ENCODE measurements at regions not wholly inside any gene's neighbourhood (a gene's known extent, or its start where the extent isn't known, plus 50 kb on each side); places are given as distances from the start of the nearest gene placed in this dataset.

GRCh38 chr7:46850563-46851330, 731.2 kb downstream of the TNS3 start:
- no peak overlapping the region for H3K4me3 ChIP-seq (ENCODE audit: low read length)
- no peaks in the 10 kb centered on the region for H3K27me3 ChIP-seq (ENCODE audit: insufficient read depth, low read length)
- H3K36me3 ChIP-seq (ENCODE audit: insufficient read depth, low read length): no peaks in the 10 kb centered on the region
- H3K4me1 ChIP-seq (ENCODE audit: insufficient read depth, low read length): no peaks in the 10 kb centered on the region
- no peaks in the 10 kb centered on the region for H3K9me3 ChIP-seq (ENCODE audit: low read length)
- H2AFZ ChIP-seq (ENCODE audit: low read depth, low read length): no peak overlapping the region

GRCh38 chr7:46848944-46849343, 733.0 kb downstream of the TNS3 start:
- H3K27me3 ChIP-seq (ENCODE audit: insufficient read depth, low read length): no peaks in the 10 kb centered on the region
- no peaks in the 10 kb centered on the region for H3K4me1 ChIP-seq (ENCODE audit: insufficient read depth, low read length)
- no peaks in the 10 kb centered on the region for H3K9me3 ChIP-seq (ENCODE audit: low read length)
- no peak overlapping the region for H3K4me3 ChIP-seq (ENCODE audit: low read length)
- no peaks in the 10 kb centered on the region for H3K36me3 ChIP-seq (ENCODE audit: insufficient read depth, low read length)
- H2AFZ ChIP-seq (ENCODE audit: low read depth, low read length): no peak overlapping the region

GRCh38 chr7:46848311-46848710, 733.6 kb downstream of the TNS3 start:
- no peaks in the 10 kb centered on the region for H3K27me3 ChIP-seq (ENCODE audit: insufficient read depth, low read length)
- no peaks in the 10 kb centered on the region for H3K9me3 ChIP-seq (ENCODE audit: low read length)
- no peaks in the 10 kb centered on the region for H3K36me3 ChIP-seq (ENCODE audit: insufficient read depth, low read length)
- H3K4me1 ChIP-seq (ENCODE audit: insufficient read depth, low read length): no peaks in the 10 kb centered on the region
- no peak overlapping the region for H3K4me3 ChIP-seq (ENCODE audit: low read length)
- H2AFZ ChIP-seq (ENCODE audit: low read depth, low read length): no peak overlapping the region

GRCh38 chr7:46847126-46847525, 734.8 kb downstream of the TNS3 start:
- H3K4me1 ChIP-seq (ENCODE audit: insufficient read depth, low read length): no peaks in the 10 kb centered on the region
- H3K36me3 ChIP-seq (ENCODE audit: insufficient read depth, low read length): no peaks in the 10 kb centered on the region
- no peaks in the 10 kb centered on the region for H3K27me3 ChIP-seq (ENCODE audit: insufficient read depth, low read length)
- no peak overlapping the region for H2AFZ ChIP-seq (ENCODE audit: low read depth, low read length)
- no peak overlapping the region for H3K4me3 ChIP-seq (ENCODE audit: low read length)
- no peaks in the 10 kb centered on the region for H3K9me3 ChIP-seq (ENCODE audit: low read length)

GRCh38 chr7:46844486-46844885, 737.4 kb downstream of the TNS3 start:
- Histone ChIP-seq H3K36me3 (ENCODE audit: insufficient read depth, low read length) (no peaks in the 10 kb centered on the region), H3K4me3 (ENCODE audit: low read length) (no peak overlapping the region), H3K4me1 (ENCODE audit: insufficient read depth, low read length) (no peaks in the 10 kb centered on the region), H3K9me3 (ENCODE audit: low read length) (no peaks in the 10 kb centered on the region), H3K27me3 (ENCODE audit: insufficient read depth, low read length) (no peaks in the 10 kb centered on the region), H2AFZ (ENCODE audit: low read depth, low read length) (no peak overlapping the region)

- Histone ChIP-seq H2AFZ (ENCODE audit: low read depth, low read length) (no peak overlapping the region), H3K9me3 (ENCODE audit: low read length) (no peaks in the 10 kb centered on the region), H3K36me3 (ENCODE audit: insufficient read depth, low read length) (no peaks in the 10 kb centered on the region), H3K4me1 (ENCODE audit: insufficient read depth, low read length) (no peaks in the 10 kb centered on the region), H3K4me3 (ENCODE audit: low read length) (no peak overlapping the region), H3K27me3 (ENCODE audit: insufficient read depth, low read length) (no peaks in the 10 kb centered on the region)
Observed at GRCh38 chr7:46841248-46841647, 740.7 kb downstream of the TNS3 start.

- Histone ChIP-seq H2AFZ (ENCODE audit: low read depth, low read length) (no peak overlapping the region), H3K27me3 (ENCODE audit: insufficient read depth, low read length) (no peaks in the 10 kb centered on the region), H3K9me3 (ENCODE audit: low read length) (no peaks in the 10 kb centered on the region), H3K36me3 (ENCODE audit: insufficient read depth, low read length) (no peaks in the 10 kb centered on the region), H3K4me3 (ENCODE audit: low read length) (no peak overlapping the region), H3K4me1 (ENCODE audit: insufficient read depth, low read length) (no peaks in the 10 kb centered on the region)
Observed at GRCh38 chr7:46839651-46840050, 742.3 kb downstream of the TNS3 start.

GRCh38 chr7:46838463-46838862, 743.4 kb downstream of the TNS3 start:
- no peak overlapping the region for H3K4me3 ChIP-seq (ENCODE audit: low read length)
- H2AFZ ChIP-seq (ENCODE audit: low read depth, low read length): no peak overlapping the region
- H3K36me3 ChIP-seq (ENCODE audit: insufficient read depth, low read length): no peaks in the 10 kb centered on the region
- H3K27me3 ChIP-seq (ENCODE audit: insufficient read depth, low read length): no peaks in the 10 kb centered on the region
- H3K4me1 ChIP-seq (ENCODE audit: insufficient read depth, low read length): no peaks in the 10 kb centered on the region
- no peaks in the 10 kb centered on the region for H3K9me3 ChIP-seq (ENCODE audit: low read length)

GRCh38 chr7:46835556-46835955, 746.4 kb downstream of the TNS3 start:
- no peaks in the 10 kb centered on the region for H3K4me1 ChIP-seq (ENCODE audit: insufficient read depth, low read length)
- no peak overlapping the region for H2AFZ ChIP-seq (ENCODE audit: low read depth, low read length)
- no peaks in the 10 kb centered on the region for H3K36me3 ChIP-seq (ENCODE audit: insufficient read depth, low read length)
- no peak overlapping the region for H3K4me3 ChIP-seq (ENCODE audit: low read length)
- no peaks in the 10 kb centered on the region for H3K27me3 ChIP-seq (ENCODE audit: insufficient read depth, low read length)
- H3K9me3 ChIP-seq (ENCODE audit: low read length): no peaks in the 10 kb centered on the region

- Histone ChIP-seq H2AFZ (ENCODE audit: low read depth, low read length) (no peak overlapping the region), H3K4me1 (ENCODE audit: insufficient read depth, low read length) (no peaks in the 10 kb centered on the region), H3K36me3 (ENCODE audit: insufficient read depth, low read length) (no peaks in the 10 kb centered on the region), H3K27me3 (ENCODE audit: insufficient read depth, low read length) (no peaks in the 10 kb centered on the region), H3K4me3 (ENCODE audit: low read length) (no peak overlapping the region), H3K9me3 (ENCODE audit: low read length) (no peaks in the 10 kb centered on the region)
Observed at GRCh38 chr7:46834921-46835320, 747.0 kb downstream of the TNS3 start.

- no peaks in the 10 kb centered on the region for H3K27me3 ChIP-seq (ENCODE audit: insufficient read depth, low read length)
Observed at GRCh38 chr7:46833197-46833596, 748.7 kb downstream of the TNS3 start.

GRCh38 chr7:46832136-46832535, 749.8 kb downstream of the TNS3 start:
- Histone ChIP-seq H3K36me3 (ENCODE audit: insufficient read depth, low read length) (no peaks in the 10 kb centered on the region), H2AFZ (ENCODE audit: low read depth, low read length) (no peak overlapping the region), H3K9me3 (ENCODE audit: low read length) (no peaks in the 10 kb centered on the region)

More at GRCh38 chr7:46833197-46833596, 748.7 kb downstream of the TNS3 start:
- Histone ChIP-seq H3K4me3 (ENCODE audit: low read length) (no peak overlapping the region), H3K36me3 (ENCODE audit: insufficient read depth, low read length) (no peaks in the 10 kb centered on the region), H3K9me3 (ENCODE audit: low read length) (no peaks in the 10 kb centered on the region), H2AFZ (ENCODE audit: low read depth, low read length) (no peak overlapping the region), H3K4me1 (ENCODE audit: insufficient read depth, low read length) (no peaks in the 10 kb centered on the region)

GRCh38 chr7:46819819-46820218, 762.1 kb downstream of the TNS3 start:
- Histone ChIP-seq H3K4me1 (ENCODE audit: insufficient read depth, low read length) (no peaks in the 10 kb centered on the region), H3K9me3 (ENCODE audit: low read length) (no peaks in the 10 kb centered on the region), H2AFZ (ENCODE audit: low read depth, low read length) (no peak overlapping the region), H3K4me3 (ENCODE audit: low read length) (no peak overlapping the region), H3K36me3 (ENCODE audit: insufficient read depth, low read length) (no peaks in the 10 kb centered on the region), H3K27me3 (ENCODE audit: insufficient read depth, low read length) (no peaks in the 10 kb centered on the region)

More at GRCh38 chr7:46832136-46832535, 749.8 kb downstream of the TNS3 start:
- no peaks in the 10 kb centered on the region for H3K4me1 ChIP-seq (ENCODE audit: insufficient read depth, low read length)
- no peak overlapping the region for H3K4me3 ChIP-seq (ENCODE audit: low read length)
- no peaks in the 10 kb centered on the region for H3K27me3 ChIP-seq (ENCODE audit: insufficient read depth, low read length)

Measured in neuron (in vitro differentiated cells).